ENCODE measurements at regions not wholly inside any gene's neighbourhood (a gene's known extent, or its start where the extent isn't known, plus 50 kb on each side); places are given as distances from the start of the nearest gene placed in this dataset.
A peak's percentile ranks its signal among the peaks of the same experiment; 100 is the strongest.
"Not testable (repeated sequence)": the region's sequence is repeated elsewhere in the genome, so short reads cannot be mapped to it uniquely, and the experiment has no call there.

GRCh38 chr1:65062339-65062738 is 85.7 kb upstream of the AK4 start:
- DNase-seq (ENCODE audit: low read depth in 2 of 2) = no peak

- no peak for DNase-seq (ENCODE audit: low read depth in 2 of 2)
These were observed 85.0 kb upstream of the AK4 start for GRCh38 chr1:65063025-65063424.

- no peak for DNase-seq (ENCODE audit: low read depth in 2 of 2)
These were observed 83.0 kb upstream of the AK4 start for GRCh38 chr1:65064981-65065380.

- no peak for DNase-seq (ENCODE audit: low read depth in 2 of 2)
These were observed 82.2 kb upstream of the AK4 start for GRCh38 chr1:65065524-65066418.

GRCh38 chr1:65066419-65066765 is 81.6 kb upstream of the AK4 start:
- DNase-seq (ENCODE audit: low read depth in 2 of 2) = no peak

GRCh38 chr1:65066766-65067490 is 81.1 kb upstream of the AK4 start:
- peak; percentile 50 to 66 for DNase-seq (ENCODE audit: low read depth in 2 of 2)

- peak; percentile 13 to 17 for DNase-seq (ENCODE audit: low read depth in 2 of 2)
These were observed 80.4 kb upstream of the AK4 start for GRCh38 chr1:65067491-65068201.

GRCh38 chr1:65068202-65069010 is 79.6 kb upstream of the AK4 start:
- no peak for DNase-seq (ENCODE audit: low read depth in 2 of 2)

GRCh38 chr1:65069011-65069565 is 78.9 kb upstream of the AK4 start:
- DNase-seq (ENCODE audit: low read depth in 2 of 2) = peak in 1 of 2 donors; percentile 13

GRCh38 chr1:65072845-65073244 is 75.2 kb upstream of the AK4 start:
- no peak for DNase-seq (ENCODE audit: low read depth in 2 of 2)

GRCh38 chr1:65075123-65075976 is 72.7 kb upstream of the AK4 start:
- peak; percentile 27 to 54 for DNase-seq (ENCODE audit: low read depth in 2 of 2)

- no peak for DNase-seq (ENCODE audit: low read depth in 2 of 2)
These were observed 70.6 kb upstream of the AK4 start for GRCh38 chr1:65077369-65077768.

GRCh38 chr1:65079941-65080340 is 68.1 kb upstream of the AK4 start:
- no peak for DNase-seq (ENCODE audit: low read depth in 2 of 2)

GRCh38 chr1:65082346-65083040 is 65.5 kb upstream of the AK4 start:
- DNase-seq (ENCODE audit: low read depth in 2 of 2) = no peak

GRCh38 chr1:65083263-65083896 is 64.6 kb upstream of the AK4 start:
- no peak for DNase-seq (ENCODE audit: low read depth in 2 of 2)

GRCh38 chr1:65084066-65084465 is 63.9 kb upstream of the AK4 start:
- DNase-seq (ENCODE audit: low read depth in 2 of 2) = no peak

GRCh38 chr1:65087519-65087918 is 60.5 kb upstream of the AK4 start:
- DNase-seq (ENCODE audit: low read depth in 2 of 2) = not testable (repeated sequence)

GRCh38 chr1:65090406-65090805 is 57.6 kb upstream of the AK4 start:
- DNase-seq (ENCODE audit: low read depth in 2 of 2) = no peak

GRCh38 chr1:65092691-65093090 is 55.3 kb upstream of the AK4 start:
- no peak for DNase-seq (ENCODE audit: low read depth in 2 of 2)
